ENCODE measurements at regions not wholly inside any gene's neighbourhood (a gene's known extent, or its start where the extent isn't known, plus 50 kb on each side); places are given as distances from the start of the nearest gene placed in this dataset.

DNA sequence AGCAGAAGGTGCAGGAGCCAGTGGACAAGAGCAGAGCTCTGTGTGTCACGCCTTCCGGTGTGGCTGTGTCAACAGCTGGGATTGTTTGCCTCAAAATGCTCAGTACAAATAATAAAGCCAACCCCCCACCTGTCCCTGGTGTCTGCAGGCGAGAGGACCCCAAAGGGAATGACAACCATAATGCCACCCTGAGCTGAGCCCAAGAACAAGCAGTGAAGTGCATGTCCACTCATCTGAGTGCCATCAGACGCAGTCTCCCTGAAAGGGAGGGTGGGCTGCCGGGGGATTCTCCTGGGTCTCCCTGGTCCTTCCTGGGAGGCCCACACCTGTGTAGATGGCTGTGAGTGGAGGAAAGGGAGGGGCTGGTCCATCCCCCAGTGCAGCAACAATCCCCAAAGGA is 328.8 kb upstream of the IRX1 start:
- Histone ChIP-seq H3K36me3 (ENCODE audit: control insufficient read depth in 1 of 2, insufficient read depth in 2 of 2, low read length in 2 of 2) (no peaks in the 10 kb centered on the region), H3K4me3 (replicated peaks in 1 of 2; ENCODE audit: low read depth in 1 of 2, low read length in 2 of 2) (no peak overlapping the region), H4K20me1 (ENCODE audit: insufficient read depth) (no peaks in the 10 kb centered on the region), H3K27me3 (ENCODE audit: insufficient read depth, low read length) (no peaks in the 10 kb centered on the region), H3K9ac (ENCODE audit: low read length) (no peak overlapping the region), H3K4me1 (ENCODE audit: control insufficient read depth in 1 of 2, insufficient read depth in 2 of 2, low read length in 2 of 2) (no peaks in the 10 kb centered on the region), H3K79me2 (ENCODE audit: insufficient read depth, low read length) (no peaks in the 10 kb centered on the region), H2AFZ (ENCODE audit: low read depth, low read length, poor library complexity, severe bottlenecking) (no peak overlapping the region), H3K27ac (ENCODE audit: low read depth, low read length) (no peak overlapping the region), H3K4me2 (ENCODE audit: low read length) (no peak overlapping the region), H3K9me2 (ENCODE audit: insufficient read depth) (no peaks in the 10 kb centered on the region), H3K9me3 (ENCODE audit: control insufficient read depth in 1 of 2, insufficient read depth in 1 of 2, low read depth in 1 of 2, low read length in 2 of 2) (peaks cover 0 to 16% of the 10 kb centered on the region in 2 experiments; a peak in 2 of 4 replicates)
- ChIA-PET CTCF (no interaction called here), RAD21 (ENCODE audit: low non-redundant PET in 1 of 2, low total read pairs in 2 of 2, uncharacterized antibody in 2 of 2, unreplicated experiment in 2 of 2) (no interaction called here), POLR2A (no interaction called here)
- ATAC-seq: no peak
- intact Hi-C loops (cut with micrococcal nuclease): no loop called here
- DNase-seq (ENCODE audit: low read depth, low spot score): no peak
- BruUV-seq (replicated peaks): no TSS peak
- TF ChIP-seq POLR2A (IDR thresholded peaks at IDR 0.05; ENCODE audit: borderline replicate concordance, extremely low read depth, insufficient read depth, insufficient read length): no peak
- no peak for TF ChIP-seq YY1 (IDR thresholded peaks at IDR 0.05; ENCODE audit: extremely low read depth, insufficient replicate concordance, low read depth, low read length)
- no peak for TF ChIP-seq FOSL1 (IDR thresholded peaks at IDR 0.05; ENCODE audit: low read depth)
- TF ChIP-seq, protein P1, sequence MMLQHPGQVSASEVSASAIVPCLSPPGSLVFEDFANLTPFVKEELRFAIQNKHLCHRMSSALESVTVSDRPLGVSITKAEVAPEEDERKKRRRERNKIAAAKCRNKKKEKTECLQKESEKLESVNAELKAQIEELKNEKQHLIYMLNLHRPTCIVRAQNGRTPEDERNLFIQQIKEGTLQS (IDR thresholded peaks at IDR 0.05): no peak
- TF ChIP-seq ZNF274 (IDR thresholded peaks at IDR 0.05; ENCODE audit: low read depth, low read length): no peak
- no peak for TF ChIP-seq CBX3 (IDR thresholded peaks at IDR 0.05; ENCODE audit: low read depth)
- no peak for TF ChIP-seq TCF7L2 (IDR thresholded peaks at IDR 0.05; ENCODE audit: borderline replicate concordance, extremely low read depth, insufficient read depth, insufficient read length)
- TF ChIP-seq EZH2 (IDR thresholded peaks at IDR 0.05): no peak
- no peak for TF ChIP-seq CTCF (IDR thresholded peaks at IDR 0.05 in 2 of 3, conservative IDR thresholded peaks at IDR 0.05 in 1 of 3; ENCODE audit: borderline replicate concordance in 1 of 3, insufficient read depth in 1 of 3, low read depth in 2 of 3, low read length in 2 of 3)
- TF ChIP-seq SP1 (IDR thresholded peaks at IDR 0.05; ENCODE audit: low read depth): no peak
- TF ChIP-seq SRF (IDR thresholded peaks at IDR 0.05; ENCODE audit: low read depth): no peak
- TF ChIP-seq, protein P2, sequence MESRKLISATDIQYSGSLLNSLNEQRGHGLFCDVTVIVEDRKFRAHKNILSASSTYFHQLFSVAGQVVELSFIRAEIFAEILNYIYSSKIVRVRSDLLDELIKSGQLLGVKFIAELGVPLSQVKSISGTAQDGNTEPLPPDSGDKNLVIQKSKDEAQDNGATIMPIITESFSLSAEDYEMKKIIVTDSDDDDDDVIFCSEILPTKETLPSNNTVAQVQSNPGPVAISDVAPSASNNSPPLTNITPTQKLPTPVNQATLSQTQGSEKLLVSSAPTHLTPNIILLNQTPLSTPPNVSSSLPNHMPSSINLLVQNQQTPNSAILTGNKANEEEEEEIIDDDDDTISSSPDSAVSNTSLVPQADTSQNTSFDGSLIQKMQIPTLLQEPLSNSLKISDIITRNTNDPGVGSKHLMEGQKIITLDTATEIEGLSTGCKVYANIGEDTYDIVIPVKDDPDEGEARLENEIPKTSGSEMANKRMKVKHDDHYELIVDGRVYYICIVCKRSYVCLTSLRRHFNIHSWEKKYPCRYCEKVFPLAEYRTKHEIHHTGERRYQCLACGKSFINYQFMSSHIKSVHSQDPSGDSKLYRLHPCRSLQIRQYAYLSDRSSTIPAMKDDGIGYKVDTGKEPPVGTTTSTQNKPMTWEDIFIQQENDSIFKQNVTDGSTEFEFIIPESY (IDR thresholded peaks at IDR 0.05; ENCODE audit: extremely low read depth, insufficient replicate concordance, low read length): no peak
- TF ChIP-seq ELF1 (IDR thresholded peaks at IDR 0.05; ENCODE audit: borderline replicate concordance, low read depth): no peak
- TF ChIP-seq CEBPB (IDR thresholded peaks at IDR 0.05; ENCODE audit: low read depth): no peak
- no peak for TF ChIP-seq POLR2AphosphoS5 (IDR thresholded peaks at IDR 0.05; ENCODE audit: low read depth, low read length)
- no peak for TF ChIP-seq RAD21 (IDR thresholded peaks at IDR 0.05; ENCODE audit: low read depth)
- no peak for TF ChIP-seq ZFX (IDR thresholded peaks at IDR 0.05)
- TF ChIP-seq, protein P3, sequence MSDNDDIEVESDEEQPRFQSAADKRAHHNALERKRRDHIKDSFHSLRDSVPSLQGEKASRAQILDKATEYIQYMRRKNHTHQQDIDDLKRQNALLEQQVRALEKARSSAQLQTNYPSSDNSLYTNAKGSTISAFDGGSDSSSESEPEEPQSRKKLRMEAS (IDR thresholded peaks at IDR 0.05): no peak
